ENCODE measurements at regions not wholly inside any gene's neighbourhood (a gene's known extent, or its start where the extent isn't known, plus 50 kb on each side); places are given as distances from the start of the nearest gene placed in this dataset.

GRCh38 chr11:126137136-126137535 lies 74.3 kb downstream of the RPUSD4 start:
- Histone ChIP-seq H3K9ac (ENCODE audit: low read depth, low read length) (no peak overlapping the region), H3K27me3 (ENCODE audit: insufficient read depth, low read length, poor library complexity) (no peaks in the 10 kb centered on the region), H3K4me3 (ENCODE audit: low read depth in 1 of 2, low read length in 2 of 2) (no peak overlapping the region), H3K9me3 (ENCODE audit: insufficient read depth, low read length, severe bottlenecking) (no peaks in the 10 kb centered on the region), H3K4me1 (ENCODE audit: insufficient read depth, low read length) (no peaks in the 10 kb centered on the region), H3K79me2 (ENCODE audit: insufficient read depth, low read length) (no peaks in the 10 kb centered on the region), H4K20me1 (ENCODE audit: insufficient read depth, low read length) (no peaks in the 10 kb centered on the region), H3K4me2 (ENCODE audit: insufficient read depth, low read length) (no peak overlapping the region), H2AFZ (ENCODE audit: low read depth, low read length) (no peak overlapping the region), H3K36me3 (ENCODE audit: insufficient read depth, low read length) (no peaks in the 10 kb centered on the region), H3K27ac (ENCODE audit: low read length) (no peak overlapping the region)
- DNase-seq: no peak
- no peak for ATAC-seq (ENCODE audit: insufficient read depth, low read depth)
- no peak for TF ChIP-seq CTCF (IDR thresholded peaks at IDR 0.05; ENCODE audit: borderline replicate concordance, extremely low read depth, low read length, poor library complexity, severe bottlenecking)
- TF ChIP-seq EZH2 (IDR thresholded peaks at IDR 0.05; ENCODE audit: borderline replicate concordance, low read depth, low read length, severe bottlenecking): no peak

- Histone ChIP-seq H3K4me3 (ENCODE audit: low read depth in 1 of 2, low read length in 2 of 2) (no peak overlapping the region), H3K79me2 (ENCODE audit: insufficient read depth, low read length) (no peaks in the 10 kb centered on the region), H3K4me2 (ENCODE audit: insufficient read depth, low read length) (no peak overlapping the region), H3K9me3 (ENCODE audit: insufficient read depth, low read length, severe bottlenecking) (no peaks in the 10 kb centered on the region), H2AFZ (ENCODE audit: low read depth, low read length) (no peak overlapping the region), H3K27me3 (ENCODE audit: insufficient read depth, low read length, poor library complexity) (no peaks in the 10 kb centered on the region), H3K4me1 (ENCODE audit: insufficient read depth, low read length) (no peaks in the 10 kb centered on the region), H3K27ac (ENCODE audit: low read length) (no peak overlapping the region), H4K20me1 (ENCODE audit: insufficient read depth, low read length) (no peaks in the 10 kb centered on the region), H3K36me3 (ENCODE audit: insufficient read depth, low read length) (no peaks in the 10 kb centered on the region), H3K9ac (ENCODE audit: low read depth, low read length) (no peak overlapping the region)
- no peak for ATAC-seq (ENCODE audit: insufficient read depth, low read depth)
- no peak for TF ChIP-seq CTCF (IDR thresholded peaks at IDR 0.05; ENCODE audit: borderline replicate concordance, extremely low read depth, low read length, poor library complexity, severe bottlenecking)
- TF ChIP-seq EZH2 (IDR thresholded peaks at IDR 0.05; ENCODE audit: borderline replicate concordance, low read depth, low read length, severe bottlenecking): no peak
- no peak for DNase-seq
Observed at GRCh38 chr11:126136507-126136906, 73.8 kb upstream of the CDON start.

GRCh38 chr11:126135235-126136176 lies 72.8 kb upstream of the CDON start:
- H3K9me3 ChIP-seq (ENCODE audit: insufficient read depth, low read length, severe bottlenecking): no peaks in the 10 kb centered on the region
- TF ChIP-seq EZH2 (IDR thresholded peaks at IDR 0.05; ENCODE audit: borderline replicate concordance, low read depth, low read length, severe bottlenecking): no peak
- no peak for TF ChIP-seq CTCF (IDR thresholded peaks at IDR 0.05; ENCODE audit: borderline replicate concordance, extremely low read depth, low read length, poor library complexity, severe bottlenecking)
- no peak overlapping the region for H3K4me3 ChIP-seq (ENCODE audit: low read depth in 1 of 2, low read length in 2 of 2)
- no peaks in the 10 kb centered on the region for H4K20me1 ChIP-seq (ENCODE audit: insufficient read depth, low read length)
- DNase-seq: no peak
- no peaks in the 10 kb centered on the region for H3K27me3 ChIP-seq (ENCODE audit: insufficient read depth, low read length, poor library complexity)
- H3K9ac ChIP-seq (ENCODE audit: low read depth, low read length): no peak overlapping the region
- H3K27ac ChIP-seq (ENCODE audit: low read length): no peak overlapping the region
- no peaks in the 10 kb centered on the region for H3K36me3 ChIP-seq (ENCODE audit: insufficient read depth, low read length)
- H3K4me1 ChIP-seq (ENCODE audit: insufficient read depth, low read length): no peaks in the 10 kb centered on the region
- ATAC-seq (ENCODE audit: insufficient read depth, low read depth): no peak
- H3K4me2 ChIP-seq (ENCODE audit: insufficient read depth, low read length): no peak overlapping the region
- no peak overlapping the region for H2AFZ ChIP-seq (ENCODE audit: low read depth, low read length)
- no peaks in the 10 kb centered on the region for H3K79me2 ChIP-seq (ENCODE audit: insufficient read depth, low read length)

All from DND-41 (cell line).